ENCODE measurements at regions not wholly inside any gene's neighbourhood (a gene's known extent, or its start where the extent isn't known, plus 50 kb on each side); places are given as distances from the start of the nearest gene placed in this dataset.

- TF ChIP-seq CTCF (IDR thresholded peaks at IDR 0.05) (no peak), HOXA7 (CRISPR knock-in tag; IDR thresholded peaks at IDR 0.05) (no peak), SMC3 (IDR thresholded peaks at IDR 0.05) (no peak), SREBF2 (IDR thresholded peaks at IDR 0.05) (no peak), POLR2A (IDR thresholded peaks at IDR 0.05; ENCODE audit: low read length) (no peak), EP300 (IDR thresholded peaks at IDR 0.05) (no peak), BHLHE40 (IDR thresholded peaks at IDR 0.05; ENCODE audit: low read depth, low read length) (no peak), HDAC2 (IDR thresholded peaks at IDR 0.05) (no peak), RAD21 (conservative IDR thresholded peaks at IDR 0.05 in 1 of 2, IDR thresholded peaks at IDR 0.05 in 1 of 2) (no peak), NR3C1 (IDR thresholded peaks at IDR 0.05) (no peak)
These were observed 573.2 kb downstream of the BRINP3 start for GRCh38 chr1:189904509-189904908.

Measured in A549 (cell line).